CD4-positive, alpha-beta memory T cell (primary cell): ENCODE measurements at regions not wholly inside any gene's neighbourhood (a gene's known extent, or its start where the extent isn't known, plus 50 kb on each side); places are given as distances from the start of the nearest gene placed in this dataset.

Experiments
- CTCF ChIA-PET: fragments of 350-600 bp; sonication (Branson Sonifier 250); formaldehyde crosslinking; loops from one replicate; lab custom pipeline; 2021; ENCODE audit warnings: inconsistent platforms; ENCODE audit not compliant: partially characterized antibody; lab: Charles Lee
- POLR2A ChIA-PET: fragments of 350-600 bp; sonication (Branson Sonifier 250); formaldehyde crosslinking; loops from one replicate; lab custom pipeline; 2021; ENCODE audit not compliant: partially characterized antibody; lab: Charles Lee
- DNase-seq, 5 donors: peaks; one replicate each; pipeline versions ENCODE4 v3.0.0 to v3.0.0-alpha.2; 2020 to 2022; ENCODE audit warnings: mixed read lengths in 1 of 5
- H3K27ac ChIP-seq: one replicate; pipeline ENCODE4 v1.7.0; 2013; ENCODE audit warnings: low read depth, low read length
- H3K27me3 ChIP-seq: 2 replicates; pipeline ENCODE4 v1.7.0; 2013; ENCODE audit warnings: mild to moderate bottlenecking, low read length, moderate library complexity; ENCODE audit not compliant: insufficient read depth
- H3K36me3 ChIP-seq: 2 replicates; pipeline ENCODE4 v1.7.0; 2013; ENCODE audit warnings: mild to moderate bottlenecking, low read length, moderate library complexity; ENCODE audit not compliant: insufficient read depth
- H3K4me1 ChIP-seq: 2 replicates; pipeline ENCODE4 v1.7.0; 2013; ENCODE audit warnings: mild to moderate bottlenecking, low read length, moderate library complexity; ENCODE audit not compliant: insufficient read depth
- H3K4me3 ChIP-seq, 2 donors: one replicate each; pipeline ENCODE4 v1.7.0; 2013; ENCODE audit warnings: low read length in 2 of 2, mild to moderate bottlenecking in 1 of 2
- H3K9me3 ChIP-seq, 2 donors: one replicate each; pipeline ENCODE4 v1.7.0; 2013; ENCODE audit warnings: low read length in 2 of 2, control low read depth in 1 of 2; ENCODE audit not compliant: control insufficient read depth in 1 of 2
- H3K27ac Mint-ChIP-seq, 7 donors: one replicate each; pipeline ENCODE4 v1.8.0; 2020 to 2021; ENCODE audit warnings: mixed read lengths in 7 of 7, mild to moderate bottlenecking in 6 of 7, inconsistent platforms in 3 of 7, moderate library complexity in 3 of 7
- H3K27me3 Mint-ChIP-seq, 2 donors: one replicate each; pipeline ENCODE4 v1.8.0; 2020 to 2021; ENCODE audit warnings: mixed read lengths in 2 of 2
- H3K36me3 Mint-ChIP-seq, 2 donors: one replicate each; pipeline ENCODE4 v1.8.0; 2020 to 2021; ENCODE audit warnings: mixed read lengths in 2 of 2, inconsistent platforms in 1 of 2, mild to moderate bottlenecking in 1 of 2
- H3K4me1 Mint-ChIP-seq, 4 donors: one replicate each; pipeline ENCODE4 v1.8.0; 2020 to 2021; ENCODE audit warnings: mixed read lengths in 4 of 4, mild to moderate bottlenecking in 1 of 4
- H3K4me3 Mint-ChIP-seq, 8 donors: one replicate each; pipeline ENCODE4 v1.8.0; 2020 to 2021; ENCODE audit warnings: mixed read lengths in 8 of 8, mild to moderate bottlenecking in 7 of 8, moderate library complexity in 6 of 8, inconsistent platforms in 3 of 8
- H3K9me3 Mint-ChIP-seq, 8 donors: one replicate each; pipeline ENCODE4 v1.8.0; 2020 to 2021; ENCODE audit warnings: mixed read lengths in 8 of 8, mild to moderate bottlenecking in 5 of 8, inconsistent platforms in 3 of 8, moderate library complexity in 1 of 8
- intact Hi-C: fragments of 100-400 bp; cut with micrococcal nuclease; formaldehyde crosslinking; loops from one replicate; pipeline ENCODE4 v1.15.1; 2023

DNA sequence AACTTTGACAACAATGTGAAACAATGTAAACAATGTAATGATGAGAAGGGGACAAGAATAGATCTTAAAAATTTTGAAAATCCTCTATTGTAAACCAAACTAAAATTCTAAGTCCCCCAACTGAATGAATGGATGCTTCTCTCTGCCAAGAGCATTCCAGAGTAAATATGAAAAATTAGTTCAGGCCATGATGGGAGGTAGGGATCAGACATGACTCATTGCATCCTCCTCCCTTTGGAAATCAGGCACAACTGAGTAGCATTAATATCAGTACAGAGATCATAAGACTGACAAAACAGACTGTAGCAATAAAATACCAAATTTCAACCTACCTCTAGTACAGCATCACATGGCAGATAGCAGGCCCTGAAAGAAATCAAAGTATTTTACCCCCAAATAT is 559.9 kb downstream of the C12orf50 start:
- no peaks in the 10 kb centered on the region for H3K4me1 ChIP-seq
- ChIA-PET CTCF (interaction anchor here (0.8 kb wide), 1 partner anchor 9 kb away, joined by 4 read pairs; no protein-coding TSS in a partner anchor), POLR2A (no interaction called here)
- no peak overlapping the region for H3K4me3 Mint-ChIP-seq
- H3K27me3 Mint-ChIP-seq: no peaks in the 10 kb centered on the region
- no peaks in the 10 kb centered on the region for H3K36me3 ChIP-seq
- peaks cover 0 to 7% (median 4%) of the 10 kb centered on the region in 8 donors for H3K9me3 Mint-ChIP-seq
- no peak overlapping the region for H3K27ac ChIP-seq
- intact Hi-C loops: no loop called here
- no peak overlapping the region for H3K27ac Mint-ChIP-seq
- H3K4me1 Mint-ChIP-seq: no peaks in the 10 kb centered on the region
- no peaks in the 10 kb centered on the region for H3K9me3 ChIP-seq
- H3K27me3 ChIP-seq: no peaks in the 10 kb centered on the region
- no peak for DNase-seq
- H3K4me3 ChIP-seq: no peak overlapping the region
- H3K36me3 Mint-ChIP-seq: no peaks in the 10 kb centered on the region

GRCh38 chr12:87467936-87468335 is 561.3 kb downstream of the C12orf50 start:
- intact Hi-C loops: no loop called here
- CTCF ChIA-PET: no interaction called here

GRCh38 chr12:87464565-87464964 is 564.6 kb downstream of the C12orf50 start:
- Mint-ChIP-seq H3K27ac (no peak overlapping the region), H3K27me3 (no peaks in the 10 kb centered on the region), H3K9me3 (peaks cover 0 to 5% (median 4%) of the 10 kb centered on the region in 8 donors), H3K4me3 (no peak overlapping the region), H3K4me1 (no peaks in the 10 kb centered on the region), H3K36me3 (no peaks in the 10 kb centered on the region)
- no peak overlapping the region for H3K4me3 ChIP-seq
- no peaks in the 10 kb centered on the region for H3K27me3 ChIP-seq
- intact Hi-C loops: no loop called here
- no peak for DNase-seq
- H3K4me1 ChIP-seq: no peaks in the 10 kb centered on the region
- ChIA-PET POLR2A (no interaction called here), CTCF (no interaction called here)
- H3K27ac ChIP-seq: no peak overlapping the region
- no peaks in the 10 kb centered on the region for H3K9me3 ChIP-seq
- H3K36me3 ChIP-seq: no peaks in the 10 kb centered on the region

More at GRCh38 chr12:87467936-87468335, 561.3 kb downstream of the C12orf50 start:
- Mint-ChIP-seq H3K4me3 (no peak overlapping the region), H3K36me3 (no peaks in the 10 kb centered on the region), H3K27me3 (no peaks in the 10 kb centered on the region), H3K4me1 (no peaks in the 10 kb centered on the region), H3K9me3 (peaks cover 0 to 4% (median 0%) of the 10 kb centered on the region in 8 donors), H3K27ac (no peak overlapping the region)
- Histone ChIP-seq H3K27ac (no peak overlapping the region), H3K4me1 (no peaks in the 10 kb centered on the region), H3K4me3 (no peak overlapping the region), H3K9me3 (no peaks in the 10 kb centered on the region), H3K36me3 (no peaks in the 10 kb centered on the region), H3K27me3 (no peaks in the 10 kb centered on the region)
- DNase-seq: no peak
- POLR2A ChIA-PET: no interaction called here

DNA sequence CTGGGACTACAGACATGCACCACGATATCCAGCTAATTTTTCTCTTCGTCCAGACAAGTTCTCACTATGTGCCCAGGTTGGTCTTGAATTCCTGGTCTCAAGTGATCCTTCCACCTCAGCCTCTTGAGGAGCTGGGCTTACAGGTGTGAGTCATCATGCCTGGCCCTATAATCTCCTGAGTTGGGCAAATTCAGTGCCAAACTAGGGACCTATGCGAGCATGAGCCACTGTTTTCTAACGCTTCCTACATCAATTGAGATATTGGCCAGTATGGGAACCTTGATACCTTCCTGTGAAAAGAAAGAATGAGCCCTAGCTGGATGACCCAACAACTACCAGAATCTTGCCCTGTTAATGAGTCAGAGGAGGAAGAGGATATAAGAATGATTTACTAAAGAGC is 585.2 kb downstream of the C12orf50 start:
- H3K4me3 Mint-ChIP-seq: peak overlapping the region in 1 of 8 donors; percentile 57
- no peaks in the 10 kb centered on the region for H3K27me3 Mint-ChIP-seq
- Histone ChIP-seq H3K4me1 (no peaks in the 10 kb centered on the region), H3K36me3 (no peaks in the 10 kb centered on the region), H3K9me3 (no peaks in the 10 kb centered on the region), H3K27ac (no peak overlapping the region), H3K4me3 (no peak overlapping the region), H3K27me3 (no peaks in the 10 kb centered on the region)
- no peak for DNase-seq
- CTCF ChIA-PET: no interaction called here
- POLR2A ChIA-PET: no interaction called here
- intact Hi-C loops: no loop called here
- no peaks in the 10 kb centered on the region for H3K36me3 Mint-ChIP-seq
- H3K4me1 Mint-ChIP-seq: no peaks in the 10 kb centered on the region
- peaks cover 0 to 6% (median 3%) of the 10 kb centered on the region in 8 donors for H3K9me3 Mint-ChIP-seq
- H3K27ac Mint-ChIP-seq: no peak overlapping the region

DNA sequence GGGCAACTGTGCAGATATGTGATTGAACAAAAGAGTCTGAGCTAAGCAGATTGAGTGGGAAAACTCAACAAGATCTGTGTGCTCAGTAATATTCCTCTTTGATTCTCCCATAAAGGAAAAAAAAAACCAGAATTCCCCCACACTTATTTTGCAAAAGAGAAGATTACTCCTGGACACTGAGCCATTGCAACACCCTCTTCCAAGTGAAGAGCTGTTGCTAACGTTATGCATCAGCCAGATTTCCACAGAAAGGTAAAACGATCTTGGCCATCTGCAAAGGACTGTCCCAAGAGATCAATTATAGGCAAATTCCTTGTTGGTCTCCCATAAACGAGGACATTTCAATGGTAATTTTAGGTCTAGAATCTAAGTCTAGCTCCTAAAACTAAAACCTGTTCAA is 587.7 kb downstream of the C12orf50 start:
- POLR2A ChIA-PET: no interaction called here
- H3K4me1 Mint-ChIP-seq: no peaks in the 10 kb centered on the region
- CTCF ChIA-PET: no interaction called here

DNA sequence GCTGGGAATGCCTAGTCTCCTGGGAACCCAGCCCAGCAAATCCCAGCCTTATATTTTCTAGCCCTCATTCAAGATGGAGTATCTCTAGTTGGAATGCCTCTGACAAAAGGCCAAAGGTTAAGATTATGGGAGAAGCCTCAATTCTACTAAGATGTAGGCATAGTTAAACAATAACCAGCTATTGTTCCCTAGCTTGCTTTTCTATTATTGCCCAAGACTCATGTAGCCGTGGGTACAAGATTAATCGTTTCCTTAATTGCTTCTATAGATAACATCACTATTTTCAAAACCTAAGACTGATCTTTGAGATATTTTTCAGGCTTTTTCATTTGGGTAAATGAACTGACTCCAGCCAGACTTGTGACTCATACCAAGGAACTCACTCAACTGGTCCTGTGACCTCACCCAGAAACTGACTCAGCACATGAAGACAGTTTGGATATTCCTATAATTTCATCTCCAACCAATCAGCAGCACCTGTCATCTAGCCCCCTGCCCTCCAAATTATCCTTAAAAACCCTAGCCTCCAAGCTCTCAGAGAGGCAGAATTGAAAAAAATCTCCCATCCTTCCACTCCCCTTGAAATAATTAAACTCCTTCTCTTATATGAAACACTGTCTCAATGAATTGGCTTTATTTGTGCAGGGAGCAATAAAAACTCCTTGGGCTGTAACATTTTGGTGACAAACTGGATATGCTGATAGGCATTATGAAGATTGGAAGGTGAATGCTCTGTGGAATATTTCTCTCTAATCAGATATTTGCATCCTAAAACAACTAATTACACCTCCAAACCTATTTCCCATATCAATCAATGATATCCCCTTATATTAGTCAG is 589.0 kb downstream of the C12orf50 start:
- intact Hi-C loops: no loop called here
- DNase-seq: no peak
- Mint-ChIP-seq H3K27ac (no peak overlapping the region), H3K27me3 (no peaks in the 10 kb centered on the region), H3K9me3 (peaks cover 0 to 12% (median 3%) of the 10 kb centered on the region in 8 donors), H3K36me3 (no peaks in the 10 kb centered on the region), H3K4me3 (no peak overlapping the region), H3K4me1 (no peaks in the 10 kb centered on the region)
- H3K27ac ChIP-seq: no peak overlapping the region
- ChIA-PET CTCF (no interaction called here), POLR2A (no interaction called here)
- no peak overlapping the region for H3K4me3 ChIP-seq
- no peaks in the 10 kb centered on the region for H3K9me3 ChIP-seq
- no peaks in the 10 kb centered on the region for H3K36me3 ChIP-seq
- no peaks in the 10 kb centered on the region for H3K27me3 ChIP-seq
- H3K4me1 ChIP-seq: no peaks in the 10 kb centered on the region

More for the DNA sequence above, 587.7 kb downstream of the C12orf50 start:
- Histone ChIP-seq H3K27me3 (no peaks in the 10 kb centered on the region), H3K9me3 (no peaks in the 10 kb centered on the region), H3K36me3 (no peaks in the 10 kb centered on the region), H3K4me3 (no peak overlapping the region), H3K27ac (no peak overlapping the region), H3K4me1 (no peaks in the 10 kb centered on the region)
- Mint-ChIP-seq H3K4me3 (no peak overlapping the region), H3K27ac (no peak overlapping the region), H3K36me3 (no peaks in the 10 kb centered on the region), H3K27me3 (no peaks in the 10 kb centered on the region), H3K9me3 (peaks cover 0 to 6% (median 3%) of the 10 kb centered on the region in 8 donors)
- intact Hi-C loops: no loop called here
- no peak for DNase-seq

- Mint-ChIP-seq H3K36me3 (no peaks in the 10 kb centered on the region), H3K27me3 (no peaks in the 10 kb centered on the region), H3K4me3 (no peak overlapping the region), H3K4me1 (no peaks in the 10 kb centered on the region), H3K9me3 (peaks cover 0 to 16% (median 10%) of the 10 kb centered on the region in 8 donors), H3K27ac (no peak overlapping the region)
- no peak overlapping the region for H3K27ac ChIP-seq
- H3K4me1 ChIP-seq: no peaks in the 10 kb centered on the region
- intact Hi-C loops: no loop called here
- no peaks in the 10 kb centered on the region for H3K27me3 ChIP-seq
- H3K36me3 ChIP-seq: no peaks in the 10 kb centered on the region
- no peak overlapping the region for H3K4me3 ChIP-seq
- no peaks in the 10 kb centered on the region for H3K9me3 ChIP-seq
- DNase-seq: no peak
- CTCF ChIA-PET: no interaction called here
- POLR2A ChIA-PET: no interaction called here
Observed at GRCh38 chr12:87430444-87430843, 598.8 kb downstream of the C12orf50 start.
